ENCODE measurements at regions not wholly inside any gene's neighbourhood (a gene's known extent, or its start where the extent isn't known, plus 50 kb on each side); places are given as distances from the start of the nearest gene placed in this dataset.
A peak's percentile ranks its signal among the peaks of the same experiment; 100 is the strongest.

DNA sequence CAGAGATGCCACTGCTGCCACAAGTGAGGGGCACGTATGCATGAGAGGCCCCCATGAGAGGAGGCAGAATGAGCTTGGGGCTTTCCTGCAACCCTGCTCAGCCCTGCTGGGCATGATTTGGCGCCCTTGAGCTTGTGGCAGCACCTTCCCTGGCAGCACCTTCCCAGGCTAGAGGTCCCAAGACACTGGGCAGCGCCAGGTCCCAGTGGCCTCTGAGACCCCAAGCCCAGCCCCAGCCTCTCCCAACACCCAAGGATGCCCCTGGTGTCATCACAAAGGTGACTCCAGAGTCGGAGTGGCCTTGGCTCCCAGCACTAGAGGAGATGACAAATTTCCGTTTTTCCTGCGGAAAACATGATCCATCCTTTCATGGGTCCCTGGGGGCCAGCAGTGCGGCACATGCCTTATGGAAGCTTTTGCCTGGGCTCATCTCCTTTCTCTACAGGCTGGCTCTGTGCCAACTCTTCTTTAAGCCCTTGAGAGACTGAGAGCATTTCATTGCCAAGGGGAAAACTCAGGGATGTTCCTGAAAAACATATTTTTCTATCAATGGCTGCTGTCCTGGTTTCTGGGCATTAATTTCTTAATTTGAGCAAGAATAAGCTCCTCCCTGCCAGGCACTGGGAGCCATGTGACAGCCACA, 77.1 kb upstream of the ADAMTS2 start:
- intact Hi-C loops (cut with DNase I; ENCODE audit: low total_unique reads), result no loop called here
- no peak for DNase-seq (ENCODE audit: low spot score in 2 of 2)
- TF ChIP-seq CTCF (IDR thresholded peaks at IDR 0.05) (no peak), POLR2A (IDR thresholded peaks at IDR 0.05) (no peak)
- no peak overlapping the region for H3K4me3 ChIP-seq (ENCODE audit: low read depth, poor library complexity, severe bottlenecking)
- WGBS, 2 donors, result 57 to 60% methylated on average over 7 of the region's 7 CpGs

GRCh38 chr5:179421144-179421901, 76.1 kb upstream of the ADAMTS2 start:
- peak in 1 of 2 donors; percentile 53 for DNase-seq (ENCODE audit: low spot score in 2 of 2)
- intact Hi-C loops (cut with DNase I; ENCODE audit: low total_unique reads), result no loop called here
- H3K4me3 ChIP-seq (ENCODE audit: low read depth, poor library complexity, severe bottlenecking), result no peak overlapping the region
- 73 to 76% methylated on average over 15 of the region's 15 CpGs for WGBS, 2 donors
- no peak for TF ChIP-seq CTCF (IDR thresholded peaks at IDR 0.05)
- TF ChIP-seq POLR2A (IDR thresholded peaks at IDR 0.05), result no peak

DNA sequence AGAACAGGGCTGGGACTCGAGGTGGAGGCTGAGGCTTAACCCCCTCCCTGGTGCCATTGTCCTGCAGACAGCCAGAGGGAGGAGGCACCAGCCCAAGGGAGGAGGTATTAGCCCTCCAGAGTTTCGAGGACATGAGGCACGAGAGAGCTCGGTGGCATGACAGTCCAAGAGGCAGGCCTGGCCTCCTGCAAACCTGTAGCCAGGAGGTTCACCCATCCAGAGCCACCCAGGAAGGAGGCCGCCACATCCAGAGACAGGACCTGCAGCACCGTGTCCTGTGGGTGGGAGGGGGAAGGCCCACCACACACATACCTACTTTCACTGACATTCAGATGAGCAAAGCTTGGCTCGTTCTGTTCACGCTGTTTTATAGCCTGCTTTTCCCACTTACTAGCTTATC, 75.2 kb upstream of the ADAMTS2 start:
- H3K4me3 ChIP-seq (ENCODE audit: low read depth, poor library complexity, severe bottlenecking), result no peak overlapping the region
- TF ChIP-seq POLR2A (IDR thresholded peaks at IDR 0.05), result no peak
- no peak for TF ChIP-seq CTCF (IDR thresholded peaks at IDR 0.05)
- intact Hi-C loops (cut with DNase I; ENCODE audit: low total_unique reads), result no loop called here
- WGBS, 2 donors, result 61 to 82% methylated on average over 7 to 8 of the region's 8 CpGs
- peak in 1 of 2 donors; percentile 49 for DNase-seq (ENCODE audit: low spot score in 2 of 2)

DNA sequence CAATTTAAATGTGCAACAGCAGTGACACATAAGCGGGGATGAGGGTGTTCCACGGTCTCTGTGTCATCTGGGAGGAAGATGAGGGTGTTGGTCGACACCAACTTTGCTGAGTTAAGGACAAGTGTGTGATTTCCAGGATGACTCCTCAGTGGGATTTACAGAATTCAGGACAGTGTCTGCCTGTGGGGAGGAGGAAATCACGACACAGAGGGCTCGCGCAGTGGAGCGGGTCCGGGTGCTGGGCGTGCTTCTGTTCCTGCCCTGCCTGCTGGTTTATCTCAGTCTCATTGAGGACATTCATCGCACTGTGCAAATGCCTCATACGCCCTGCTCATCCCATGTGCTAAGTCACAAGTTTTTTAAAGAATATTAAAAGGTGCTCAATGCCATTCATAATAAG, 73.7 kb upstream of the ADAMTS2 start:
- peak in 1 of 2 donors; percentile 60 for DNase-seq (ENCODE audit: low spot score in 2 of 2)
- TF ChIP-seq CTCF (IDR thresholded peaks at IDR 0.05), result no peak
- TF ChIP-seq POLR2A (IDR thresholded peaks at IDR 0.05), result no peak
- intact Hi-C loops (cut with DNase I; ENCODE audit: low total_unique reads), result no loop called here
- no peak overlapping the region for H3K4me3 ChIP-seq (ENCODE audit: low read depth, poor library complexity, severe bottlenecking)
- 72 to 73% methylated on average over 11 of the region's 11 CpGs for WGBS, 2 donors

DNA sequence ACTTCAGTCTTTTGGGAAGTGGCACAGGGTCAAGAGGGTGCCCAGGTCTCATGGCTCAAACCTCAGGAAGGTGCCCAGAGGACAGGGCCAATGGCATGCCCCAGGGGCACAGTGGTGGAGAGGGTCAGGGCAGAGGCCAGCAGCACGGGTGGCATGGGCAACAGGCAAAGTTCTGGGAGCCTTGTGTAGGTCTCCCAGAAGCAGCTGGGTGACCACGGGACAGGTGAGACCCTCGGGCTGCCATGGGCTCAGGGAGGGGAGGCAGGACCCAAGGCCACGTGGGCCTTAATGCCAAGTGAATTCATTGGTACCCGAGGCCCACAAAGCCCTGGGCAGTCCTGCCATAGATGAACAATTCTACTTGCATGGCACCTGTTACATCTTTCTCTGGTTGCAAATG, 72.4 kb upstream of the ADAMTS2 start:
- TF ChIP-seq POLR2A (IDR thresholded peaks at IDR 0.05), result no peak
- no peak for TF ChIP-seq CTCF (IDR thresholded peaks at IDR 0.05)
- 77 to 78% methylated on average over 4 to 5 of the region's 5 CpGs for WGBS, 2 donors
- intact Hi-C loops (cut with DNase I; ENCODE audit: low total_unique reads), result no loop called here
- peak in 1 of 2 donors; percentile 70 for DNase-seq (ENCODE audit: low spot score in 2 of 2)
- H3K4me3 ChIP-seq (ENCODE audit: low read depth, poor library complexity, severe bottlenecking), result no peak overlapping the region

Measured in lower leg skin (tissue), 4 donors.